CD4-positive, CD25-positive, alpha-beta regulatory T cell (primary cell): ENCODE measurements at regions not wholly inside any gene's neighbourhood (a gene's known extent, or its start where the extent isn't known, plus 50 kb on each side); places are given as distances from the start of the nearest gene placed in this dataset.

ENCODE experiments used
- ATAC-seq, 2 donors: fragments of 150-1000 bp; cut with Tn5 transposase; one replicate each; pipeline ENCODE4 v1.10.0; 2021; ENCODE audit warnings: low read depth in 2 of 2, moderate number of reproducible peaks in 2 of 2, moderate library complexity in 1 of 2
- DNase-seq, 3 donors: peaks; one replicate each; pipeline versions ENCODE4 v3.0.0 to v3.0.0-alpha.2; 2012 to 2022; ENCODE audit warnings: mixed read lengths in 1 of 3
- H3K27ac ChIP-seq: one replicate; pipeline ENCODE4 v1.7.0; 2013; ENCODE audit warnings: mild to moderate bottlenecking, low read length; ENCODE audit not compliant: insufficient read depth, poor library complexity, severe bottlenecking
- H3K27me3 ChIP-seq: one replicate; pipeline ENCODE4 v1.7.0; 2013; ENCODE audit warnings: low read length; ENCODE audit not compliant: control insufficient read depth, insufficient read depth
- H3K36me3 ChIP-seq: one replicate; pipeline ENCODE4 v1.7.0; 2013; ENCODE audit warnings: mild to moderate bottlenecking, low read length, moderate library complexity; ENCODE audit not compliant: control insufficient read depth, insufficient read depth
- H3K4me1 ChIP-seq: 2 replicates; pipeline ENCODE4 v1.7.0; 2013; ENCODE audit warnings: mild to moderate bottlenecking, low read length; ENCODE audit not compliant: insufficient read depth, control insufficient read depth, poor library complexity, severe bottlenecking
- H3K4me3 ChIP-seq: one replicate; pipeline ENCODE4 v1.7.0; 2013; ENCODE audit warnings: low read depth, mild to moderate bottlenecking, low read length, moderate library complexity
- H3K9me3 ChIP-seq, 2 experiments: 1 replicate in 1 of 2; 2 replicates in 1 of 2; pipeline ENCODE4 v1.7.0; 2013; ENCODE audit warnings: low read length in 2 of 2, mild to moderate bottlenecking in 1 of 2, moderate library complexity in 1 of 2; ENCODE audit not compliant: control insufficient read depth in 2 of 2
- H3K27ac Mint-ChIP-seq, 3 donors: one replicate each; pipeline ENCODE4 v1.8.0; 2020 to 2022; ENCODE audit warnings: mild to moderate bottlenecking in 3 of 3, mixed read lengths in 3 of 3, moderate library complexity in 2 of 3
- H3K27me3 Mint-ChIP-seq: one replicate; pipeline ENCODE4 v1.8.0; 2022; ENCODE audit warnings: mild to moderate bottlenecking, mixed read lengths
- H3K36me3 Mint-ChIP-seq: one replicate; pipeline ENCODE4 v1.8.0; 2020; ENCODE audit warnings: mixed read lengths
- H3K4me1 Mint-ChIP-seq, 4 donors: one replicate each; pipeline ENCODE4 v1.8.0; 2020 to 2022; ENCODE audit warnings: mixed read lengths in 4 of 4, mild to moderate bottlenecking in 1 of 4
- H3K4me3 Mint-ChIP-seq, 4 donors: one replicate each; pipeline ENCODE4 v1.8.0; 2020 to 2022; ENCODE audit warnings: mild to moderate bottlenecking in 4 of 4, mixed read lengths in 4 of 4, moderate library complexity in 3 of 4
- H3K9me3 Mint-ChIP-seq, 7 donors: one replicate each; pipeline ENCODE4 v1.8.0; 2020 to 2022; ENCODE audit warnings: mixed read lengths in 7 of 7, mild to moderate bottlenecking in 3 of 7, moderate library complexity in 2 of 7

- Mint-ChIP-seq H3K27me3 (peaks cover 4% of the 10 kb centered on the region), H3K27ac (no peak overlapping the region), H3K4me3 (no peak overlapping the region), H3K36me3 (no peaks in the 10 kb centered on the region), H3K9me3 (peaks cover 0 to 9% (median 0%) of the 10 kb centered on the region in 7 donors), H3K4me1 (no peaks in the 10 kb centered on the region)
- no peak for ATAC-seq
- H3K4me1 ChIP-seq: no peaks in the 10 kb centered on the region
- H3K36me3 ChIP-seq: no peaks in the 10 kb centered on the region
- H3K27me3 ChIP-seq: no peaks in the 10 kb centered on the region
- no peak overlapping the region for H3K4me3 ChIP-seq
- DNase-seq: no peak
- no peaks in the 10 kb centered on the region for H3K9me3 ChIP-seq
- H3K27ac ChIP-seq: no peak overlapping the region
These were observed 538.5 kb upstream of the JAG1 start for GRCh38 chr20:11212272-11212671.

DNA sequence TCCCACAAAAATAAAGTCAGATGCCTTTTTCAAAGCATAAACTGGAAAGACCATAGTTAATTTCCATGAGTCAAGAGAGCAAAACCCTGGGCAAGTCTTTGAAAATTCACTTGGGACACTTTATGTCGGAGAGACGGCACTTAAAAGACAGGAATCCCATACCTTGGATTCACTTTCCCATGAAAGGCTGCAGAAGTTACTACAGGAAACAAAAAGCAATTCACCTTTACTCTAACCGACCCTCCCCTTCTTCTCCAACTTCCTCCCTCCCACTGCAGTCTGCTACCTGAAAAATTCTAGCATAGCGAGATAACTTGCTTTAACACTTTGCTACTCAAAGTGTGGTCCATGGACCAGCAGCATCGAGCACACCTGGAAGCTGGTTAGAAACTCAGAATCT is 539.1 kb upstream of the JAG1 start:
- H3K4me3 ChIP-seq: no peak overlapping the region
- H3K4me1 ChIP-seq: no peaks in the 10 kb centered on the region
- no peaks in the 10 kb centered on the region for H3K4me1 Mint-ChIP-seq
- no peak overlapping the region for H3K27ac ChIP-seq
- no peak overlapping the region for H3K4me3 Mint-ChIP-seq
- H3K36me3 ChIP-seq: no peaks in the 10 kb centered on the region
- H3K9me3 ChIP-seq: no peaks in the 10 kb centered on the region
- H3K27ac Mint-ChIP-seq: no peak overlapping the region
- DNase-seq (no peak), ATAC-seq (no peak)
- no peaks in the 10 kb centered on the region for H3K36me3 Mint-ChIP-seq
- no peaks in the 10 kb centered on the region for H3K27me3 ChIP-seq
- peaks cover 0 to 9% (median 0%) of the 10 kb centered on the region in 7 donors for H3K9me3 Mint-ChIP-seq
- H3K27me3 Mint-ChIP-seq: peaks cover 4% of the 10 kb centered on the region

DNA sequence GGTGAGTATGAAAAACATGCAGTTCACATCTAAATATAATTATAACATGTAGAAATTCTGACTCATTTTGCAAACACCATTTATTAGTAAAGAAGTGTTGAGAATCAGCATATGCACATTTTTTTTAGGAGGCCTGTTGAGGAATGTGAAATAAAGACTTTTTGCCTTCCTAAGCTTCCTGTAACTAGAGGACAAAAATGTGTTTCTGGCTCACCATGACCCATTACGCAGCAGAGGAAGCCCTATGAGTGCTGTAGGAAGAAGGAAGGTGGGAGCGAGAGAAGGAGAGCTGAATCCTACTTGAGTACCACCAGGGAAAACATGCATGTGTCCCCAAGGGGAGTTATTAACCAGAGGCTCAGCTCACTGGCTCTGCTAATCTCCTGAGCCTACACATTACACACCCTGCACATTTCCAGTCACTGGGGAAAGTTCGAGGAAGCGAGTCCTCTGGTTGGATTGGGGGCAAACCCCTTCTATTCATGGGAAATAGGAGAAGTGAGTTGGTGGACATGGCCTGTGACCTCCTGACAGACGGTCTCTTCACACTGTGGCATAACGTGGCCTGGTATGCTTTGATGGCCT is 540.5 kb upstream of the JAG1 start:
- no peaks in the 10 kb centered on the region for H3K36me3 Mint-ChIP-seq
- no peak for ATAC-seq

DNA sequence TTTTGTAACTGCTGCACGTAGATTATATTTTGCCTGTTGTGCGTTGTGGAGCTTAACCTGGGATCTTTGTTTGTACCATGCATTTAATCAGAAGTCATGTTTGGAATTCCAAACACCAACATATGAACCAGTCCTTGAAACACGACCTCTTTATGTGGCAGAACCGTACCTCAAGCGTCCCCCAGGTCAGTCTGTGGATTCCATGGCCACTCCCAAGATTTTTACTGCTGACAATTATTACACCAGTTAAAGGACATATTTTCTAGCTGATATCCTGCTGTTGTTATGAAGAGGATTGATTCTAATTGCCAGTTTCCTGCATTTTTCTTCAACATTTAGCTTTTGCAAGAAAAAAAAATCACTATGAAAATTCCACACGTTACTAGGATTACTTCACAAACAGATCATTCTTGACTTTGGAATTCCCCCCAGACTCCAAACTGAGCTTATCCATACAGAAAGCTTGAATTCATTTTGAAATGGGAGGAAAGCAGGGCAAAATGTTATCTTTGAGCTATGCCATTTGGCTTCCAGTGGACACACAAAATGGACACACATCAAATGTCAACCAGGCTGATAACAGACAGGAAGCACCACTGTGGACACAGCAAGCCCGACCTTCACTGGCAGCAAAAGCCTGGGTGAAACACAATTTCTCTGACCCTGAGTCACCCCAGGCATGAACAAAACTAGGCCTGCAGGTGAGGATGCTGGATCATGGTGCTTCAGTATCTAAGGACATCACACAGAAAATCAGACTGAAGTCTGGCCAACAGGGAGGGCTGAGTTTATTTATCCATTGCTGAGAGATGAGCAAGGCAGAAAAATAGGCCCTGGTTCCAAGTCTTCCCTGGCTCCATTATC is 542.9 kb upstream of the JAG1 start:
- no peak overlapping the region for H3K4me3 Mint-ChIP-seq
- H3K36me3 Mint-ChIP-seq: no peaks in the 10 kb centered on the region
- H3K27me3 Mint-ChIP-seq: no peaks in the 10 kb centered on the region
- H3K9me3 Mint-ChIP-seq: peaks cover 0 to 6% (median 0%) of the 10 kb centered on the region in 7 donors
- no peak overlapping the region for H3K27ac ChIP-seq
- no peaks in the 10 kb centered on the region for H3K27me3 ChIP-seq
- no peak overlapping the region for H3K27ac Mint-ChIP-seq
- no peaks in the 10 kb centered on the region for H3K4me1 Mint-ChIP-seq
- H3K9me3 ChIP-seq: no peaks in the 10 kb centered on the region
- no peaks in the 10 kb centered on the region for H3K4me1 ChIP-seq
- DNase-seq: no peak
- H3K36me3 ChIP-seq: no peaks in the 10 kb centered on the region
- ATAC-seq: no peak
- no peak overlapping the region for H3K4me3 ChIP-seq

More for the DNA sequence above, 540.5 kb upstream of the JAG1 start:
- Mint-ChIP-seq H3K9me3 (peaks cover 0 to 4% (median 0%) of the 10 kb centered on the region in 7 donors), H3K4me1 (no peaks in the 10 kb centered on the region), H3K4me3 (no peak overlapping the region), H3K27ac (peak overlapping the region in 1 of 3 donors; percentile 16), H3K27me3 (no peaks in the 10 kb centered on the region)
- DNase-seq: no peak
- H3K27me3 ChIP-seq: no peaks in the 10 kb centered on the region
- H3K4me3 ChIP-seq: no peak overlapping the region
- no peaks in the 10 kb centered on the region for H3K9me3 ChIP-seq
- no peaks in the 10 kb centered on the region for H3K4me1 ChIP-seq
- no peaks in the 10 kb centered on the region for H3K36me3 ChIP-seq
- no peak overlapping the region for H3K27ac ChIP-seq

GRCh38 chr20:11217326-11218172 is 543.8 kb upstream of the JAG1 start:
- Mint-ChIP-seq H3K9me3 (peaks cover 0 to 6% (median 0%) of the 10 kb centered on the region in 7 donors), H3K36me3 (no peaks in the 10 kb centered on the region), H3K4me1 (no peaks in the 10 kb centered on the region), H3K27me3 (no peaks in the 10 kb centered on the region), H3K27ac (no peak overlapping the region), H3K4me3 (no peak overlapping the region)
- Histone ChIP-seq H3K36me3 (no peaks in the 10 kb centered on the region), H3K4me1 (no peaks in the 10 kb centered on the region), H3K9me3 (no peaks in the 10 kb centered on the region), H3K27ac (no peak overlapping the region), H3K4me3 (no peak overlapping the region), H3K27me3 (no peaks in the 10 kb centered on the region)
- ATAC-seq (no peak), DNase-seq (no peak)

- H3K4me1 Mint-ChIP-seq: no peaks in the 10 kb centered on the region
- peaks cover 0 to 6% (median 0%) of the 10 kb centered on the region in 7 donors for H3K9me3 Mint-ChIP-seq
- Histone ChIP-seq H3K27me3 (no peaks in the 10 kb centered on the region), H3K36me3 (no peaks in the 10 kb centered on the region), H3K4me1 (no peaks in the 10 kb centered on the region), H3K27ac (no peak overlapping the region), H3K9me3 (no peaks in the 10 kb centered on the region), H3K4me3 (no peak overlapping the region)
- no peaks in the 10 kb centered on the region for H3K36me3 Mint-ChIP-seq
- DNase-seq (no peak), ATAC-seq (no peak)
- H3K27me3 Mint-ChIP-seq: no peaks in the 10 kb centered on the region
- H3K27ac Mint-ChIP-seq: no peak overlapping the region
- no peak overlapping the region for H3K4me3 Mint-ChIP-seq
These were observed 544.4 kb upstream of the JAG1 start for GRCh38 chr20:11218173-11218680.

DNA sequence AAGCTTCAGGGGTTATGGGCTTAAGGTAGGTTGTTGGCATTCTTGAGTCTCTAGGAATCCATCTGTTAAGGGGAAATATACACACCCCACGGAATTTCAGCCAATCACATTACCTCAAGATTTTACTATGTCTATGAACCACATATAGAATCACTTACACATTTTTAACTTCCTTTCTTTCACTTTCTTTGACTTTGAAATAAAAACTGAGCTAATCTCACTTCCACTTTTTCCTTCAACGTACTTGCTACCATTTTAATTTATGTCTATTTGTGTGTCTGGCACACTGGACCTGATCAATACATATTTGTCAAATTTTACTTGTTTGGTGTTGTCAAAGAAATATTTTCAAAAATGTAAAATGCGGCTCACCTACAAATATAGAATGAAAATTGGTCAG is 545.4 kb upstream of the JAG1 start:
- Mint-ChIP-seq H3K36me3 (no peaks in the 10 kb centered on the region), H3K4me1 (no peaks in the 10 kb centered on the region), H3K4me3 (no peak overlapping the region), H3K27me3 (no peaks in the 10 kb centered on the region), H3K27ac (no peak overlapping the region), H3K9me3 (peaks cover 0 to 6% (median 2%) of the 10 kb centered on the region in 7 donors)
- H3K36me3 ChIP-seq: no peaks in the 10 kb centered on the region
- no peak overlapping the region for H3K27ac ChIP-seq
- DNase-seq (no peak), ATAC-seq (no peak)
- no peaks in the 10 kb centered on the region for H3K9me3 ChIP-seq
- H3K4me3 ChIP-seq: no peak overlapping the region
- H3K4me1 ChIP-seq: no peaks in the 10 kb centered on the region
- H3K27me3 ChIP-seq: no peaks in the 10 kb centered on the region
